Heart left ventricle (tissue), 16 donors: ENCODE measurements at regions not wholly inside any gene's neighbourhood (a gene's known extent, or its start where the extent isn't known, plus 50 kb on each side); places are given as distances from the start of the nearest gene placed in this dataset.
A peak's percentile ranks its signal among the peaks of the same experiment; 100 is the strongest.

ENCODE experiments used
- ATAC-seq, 4 donors: fragments of 200-7000 bp; cut with Tn5 transposase; one replicate each; pipeline ENCODE4 v1.9.1; 2020 to 2022; ENCODE audit warnings: moderate library complexity in 4 of 4, mild to moderate bottlenecking in 3 of 4, moderate number of reproducible peaks in 1 of 4
- DNase-seq, 5 donors: peaks; one replicate each; pipeline ENCODE4 v3.0.0-alpha.2; 2020
- H3K27ac ChIP-seq, 12 donors: fragments of 200-600 bp; sonication (generic) in 4 of 12; one replicate each; pipeline versions ENCODE4 v1.5.0 to v1.8.0; 2016 to 2022; ENCODE audit warnings: mild to moderate bottlenecking in 2 of 12
- H3K27me3 ChIP-seq, 9 donors: fragments of 200-600 bp; sonication (generic) in 2 of 9; one replicate each; pipeline versions ENCODE4 v1.5.1 to v1.8.0; 2016 to 2022; ENCODE audit warnings: mild to moderate bottlenecking in 3 of 9
- H3K36me3 ChIP-seq, 9 donors: fragments of 200-600 bp; sonication (generic) in 2 of 9; one replicate each; pipeline versions ENCODE4 v1.5.0 to v1.8.0; 2018 to 2022; ENCODE audit warnings: mild to moderate bottlenecking in 2 of 9
- H3K4me1 ChIP-seq, 12 donors: fragments of 200-600 bp; sonication (generic) in 4 of 12; one replicate each; pipeline versions ENCODE4 v1.5.0 to v1.8.0; 2016 to 2022; ENCODE audit warnings: mild to moderate bottlenecking in 3 of 12
- H3K4me3 ChIP-seq, 12 donors: fragments of 200-600 bp; sonication (generic) in 4 of 12; one replicate each; pipeline versions ENCODE4 v1.5.0 to v1.8.0; 2017 to 2022; ENCODE audit warnings: mild to moderate bottlenecking in 9 of 12, moderate library complexity in 4 of 12
- H3K9me3 ChIP-seq, 12 donors: fragments of 200-600 bp; sonication (generic) in 4 of 12; one replicate each; pipeline versions ENCODE4 v1.5.0 to v1.8.0; 2016 to 2022; ENCODE audit warnings: mild to moderate bottlenecking in 1 of 12
- POLR2A ChIP-seq, 2 donors: fragments of 450-650 bp; IDR thresholded peaks; one replicate each; pipeline ENCODE4 v1.6.1; 2017; ENCODE audit warnings: antibody characterized with exemption in 2 of 2, mild to moderate bottlenecking in 2 of 2, moderate library complexity in 2 of 2
- WGBS, 4 donors: extraction: QIAGEN DNeasy Blood & Tissue Kit in 2 of 4; methylation state at CpG; one replicate each; pipeline versions ENCODE4 v1.1.5 to v1.1.7; 2013 to 2018; 5-methylcytosine and 5-hydroxymethylcytosine counted together
- intact Hi-C, 10 donors: fragments of 100-400 bp; cut with DNase I; formaldehyde crosslinking; loops; one replicate each; pipeline versions ENCODE4 v1.11.1 to v1.14.2; 2022
- TF ChIP-seq, protein P1 (sequence below), 12 donors: fragments of 200-600 bp; sonication (generic) in 4 of 12; IDR thresholded peaks; one replicate each; pipeline versions ENCODE4 v1.5.0 to v1.8.0; 2018 to 2022; ENCODE audit warnings: antibody characterized with exemption in 12 of 12, mild to moderate bottlenecking in 5 of 12
- donor health status: ischemic (EF 13 %, LVEDD 7.1; RV severe dilation, severe dysfunction).
- donor health status: healthy with polysubstance abuse.
- donor health status: DM: no; HTN: yes; CAD: no.
- donor health status: DM: no; HTN: no; CAD: no.
- donor health status: ischemic (EF 25% LVEDD 6.9; RV normal size, moderate dysfunction).
- donor health status: ischemic (EF 25% LVEDD 5.7; RV mildly dilated, moderate dysfunction).
- donor health status: healthy.
- donor health status: DM: yes; HTN: yes; CAD: no.
- donor health status: ischemic (EF 35%, LVEDD 5.7; RV mildly dilated, moderate dysfunction).
- donor health status: nonischemic (EF 11% LVEDD 7.7; RV severe dilation, severe dysfunction).
- donor health status: DM: yes; HTN: yes; CAD: no.
- donor health status: PGD.
- donor health status: ischemic (EF 29% LVEDD 5.4; RV normal size, mild dysfunction).
- donor health status: nonischemic (EF 23%, LVEDD 6.1; RV moderate dilation, normal function).

DNA sequence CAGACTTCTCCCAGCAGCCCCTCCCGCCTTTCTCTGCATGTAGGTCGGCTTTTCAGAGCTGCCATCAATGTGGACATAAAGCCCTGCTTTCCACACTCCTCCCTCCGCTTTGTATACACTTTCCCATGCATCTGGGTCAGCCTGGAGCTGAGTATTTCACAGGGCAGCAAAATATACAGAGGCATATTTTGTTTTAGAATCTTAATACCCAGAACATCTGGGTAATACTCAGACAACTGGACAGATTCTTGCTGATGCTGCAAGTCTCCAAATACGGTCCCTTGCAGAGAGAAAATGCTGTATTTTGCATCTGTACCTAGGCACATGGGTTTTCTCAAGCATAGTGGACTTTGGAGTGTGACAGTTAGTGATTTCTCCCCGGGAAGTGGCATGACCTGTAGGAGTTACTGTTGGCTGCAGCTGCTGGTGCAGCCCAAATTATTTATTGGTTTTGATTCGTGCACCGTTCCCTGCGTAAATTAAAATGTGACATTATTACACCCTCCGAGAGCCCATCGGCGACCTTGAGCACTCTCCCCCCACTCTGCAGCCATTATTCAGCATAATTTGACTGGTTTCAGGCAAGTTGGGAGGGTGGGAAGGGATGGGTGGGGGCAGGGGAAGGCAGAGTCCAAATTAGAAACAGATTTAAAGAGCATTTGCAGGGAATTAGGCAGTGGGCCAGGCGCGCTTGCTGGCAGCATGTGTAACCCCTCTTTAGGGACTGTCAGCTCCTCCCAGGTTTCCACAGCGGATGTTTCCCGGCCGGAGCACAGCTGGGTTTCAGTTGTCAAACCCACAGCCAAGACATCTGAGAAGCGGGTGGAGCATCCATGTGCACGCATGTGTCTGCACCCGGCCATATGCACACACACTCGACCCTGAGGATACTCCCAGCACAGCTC is 100.8 kb downstream of the CPN2 start:
- WGBS, 4 donors = 15 to 23% (median 22%) methylated on average over 20 of the region's 20 CpGs
- TF ChIP-seq POLR2A (IDR thresholded peaks at IDR 0.05) = no peak
- TF ChIP-seq, protein P1, sequence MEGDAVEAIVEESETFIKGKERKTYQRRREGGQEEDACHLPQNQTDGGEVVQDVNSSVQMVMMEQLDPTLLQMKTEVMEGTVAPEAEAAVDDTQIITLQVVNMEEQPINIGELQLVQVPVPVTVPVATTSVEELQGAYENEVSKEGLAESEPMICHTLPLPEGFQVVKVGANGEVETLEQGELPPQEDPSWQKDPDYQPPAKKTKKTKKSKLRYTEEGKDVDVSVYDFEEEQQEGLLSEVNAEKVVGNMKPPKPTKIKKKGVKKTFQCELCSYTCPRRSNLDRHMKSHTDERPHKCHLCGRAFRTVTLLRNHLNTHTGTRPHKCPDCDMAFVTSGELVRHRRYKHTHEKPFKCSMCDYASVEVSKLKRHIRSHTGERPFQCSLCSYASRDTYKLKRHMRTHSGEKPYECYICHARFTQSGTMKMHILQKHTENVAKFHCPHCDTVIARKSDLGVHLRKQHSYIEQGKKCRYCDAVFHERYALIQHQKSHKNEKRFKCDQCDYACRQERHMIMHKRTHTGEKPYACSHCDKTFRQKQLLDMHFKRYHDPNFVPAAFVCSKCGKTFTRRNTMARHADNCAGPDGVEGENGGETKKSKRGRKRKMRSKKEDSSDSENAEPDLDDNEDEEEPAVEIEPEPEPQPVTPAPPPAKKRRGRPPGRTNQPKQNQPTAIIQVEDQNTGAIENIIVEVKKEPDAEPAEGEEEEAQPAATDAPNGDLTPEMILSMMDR (IDR thresholded peaks at IDR 0.05) = no peak
- peak overlapping the region in 3 of 12 donors; percentile 9 to 29 (median 12) for H3K27ac ChIP-seq
- no peaks in the 10 kb centered on the region for H3K27me3 ChIP-seq
- peak; percentile 83 to 93 (median 88) for DNase-seq
- peaks cover 3 to 38% (median 28%) of the 10 kb centered on the region in 12 donors for H3K4me1 ChIP-seq
- peak overlapping the region in 5 of 12 donors; percentile 4 to 23 (median 19) for H3K4me3 ChIP-seq
- no peaks in the 10 kb centered on the region for H3K9me3 ChIP-seq
- H3K36me3 ChIP-seq = no peaks in the 10 kb centered on the region
- intact Hi-C loops = loop anchor here in 3 of 10 donors (5.0 to 10.0 kb wide), 3 partner anchors 83 to 246 kb away; partner anchors contain the start of gene HES1 (in 1 of the 3)
- ATAC-seq = peak; percentile 50 to 82 (median 72)

- H3K27me3 ChIP-seq = no peaks in the 10 kb centered on the region
- peak overlapping the region in 1 of 12 donors; percentile 9 for H3K27ac ChIP-seq
- no peaks in the 10 kb centered on the region for H3K9me3 ChIP-seq
- DNase-seq (no peak), ATAC-seq (no peak)
- TF ChIP-seq, protein P1 (IDR thresholded peaks at IDR 0.05) = no peak
- no peak for TF ChIP-seq POLR2A (IDR thresholded peaks at IDR 0.05)
- intact Hi-C loops = loop anchor here in 3 of 10 donors (5.0 to 10.0 kb wide), 3 partner anchors 84 to 246 kb away; partner anchors contain the start of gene HES1 (in 1 of the 3)
- peak overlapping the region in 2 of 12 donors; percentile 7 to 19 for H3K4me3 ChIP-seq
- 54 to 67% (median 60%) methylated on average over 10 of the region's 10 CpGs for WGBS, 4 donors
- H3K36me3 ChIP-seq = no peaks in the 10 kb centered on the region
- H3K4me1 ChIP-seq = peaks cover 3 to 42% (median 33%) of the 10 kb centered on the region in 12 donors
Measured at GRCh38 chr3:194251007-194251406, 100.1 kb downstream of the CPN2 start.

GRCh38 chr3:194251461-194251860 is 99.7 kb downstream of the CPN2 start:
- Histone ChIP-seq H3K4me3 (no peak overlapping the region), H3K4me1 (peaks cover 3 to 44% (median 32%) of the 10 kb centered on the region in 12 donors), H3K27ac (peak overlapping the region in 1 of 12 donors; percentile 9), H3K36me3 (no peaks in the 10 kb centered on the region), H3K27me3 (no peaks in the 10 kb centered on the region), H3K9me3 (no peaks in the 10 kb centered on the region)
- WGBS, 4 donors = 82 to 95% (median 84%) methylated on average over 6 of the region's 6 CpGs
- ATAC-seq (no peak), DNase-seq (no peak)
- no peak for TF ChIP-seq POLR2A (IDR thresholded peaks at IDR 0.05)
- TF ChIP-seq, protein P1 (IDR thresholded peaks at IDR 0.05) = no peak
- intact Hi-C loops = loop anchor here in 3 of 10 donors (5.0 to 10.0 kb wide), 3 partner anchors 84 to 247 kb away; partner anchors contain the start of gene HES1 (in 1 of the 3)
